ENCODE measurements at regions not wholly inside any gene's neighbourhood (a gene's known extent, or its start where the extent isn't known, plus 50 kb on each side); places are given as distances from the start of the nearest gene placed in this dataset.

- Histone ChIP-seq H3K4me3 (ENCODE audit: low read depth, low read length) (no peak overlapping the region), H3K27me3 (replicated peaks) (no peaks in the 10 kb centered on the region), H3K36me3 (replicated peaks) (no peaks in the 10 kb centered on the region), H3K27ac (no peak overlapping the region)
- in situ Hi-C loops (cut with HindIII; ENCODE audit: low pct_ligation_motif_present, low sequenced_read_pairs) = no loop called here
- no peak for TF ChIP-seq CTCF (IDR thresholded peaks at IDR 0.05; ENCODE audit: low read depth, low read length, missing control alignments)
- no peak for DNase-seq
Observed at GRCh38 chr6:74927299-74927698, 278.6 kb downstream of the COL12A1 start.

GRCh38 chr6:74925683-74926082 is 280.2 kb downstream of the COL12A1 start:
- Histone ChIP-seq H3K27me3 (replicated peaks) (no peaks in the 10 kb centered on the region), H3K27ac (no peak overlapping the region), H3K36me3 (replicated peaks) (no peaks in the 10 kb centered on the region), H3K4me3 (ENCODE audit: low read depth, low read length) (no peak overlapping the region)
- in situ Hi-C loops (cut with HindIII; ENCODE audit: low pct_ligation_motif_present, low sequenced_read_pairs) = no loop called here
- no peak for DNase-seq
- TF ChIP-seq CTCF (IDR thresholded peaks at IDR 0.05; ENCODE audit: low read depth, low read length, missing control alignments) = no peak

- in situ Hi-C loops (cut with HindIII; ENCODE audit: low pct_ligation_motif_present, low sequenced_read_pairs) = no loop called here
Observed at GRCh38 chr6:74914888-74915287, 291.0 kb downstream of the COL12A1 start.

GRCh38 chr6:74912234-74912633 is 293.6 kb downstream of the COL12A1 start:
- DNase-seq = no peak
- TF ChIP-seq CTCF (IDR thresholded peaks at IDR 0.05; ENCODE audit: low read depth, low read length, missing control alignments) = no peak
- H3K4me3 ChIP-seq (ENCODE audit: low read depth, low read length) = no peak overlapping the region
- no peak overlapping the region for H3K27ac ChIP-seq
- in situ Hi-C loops (cut with HindIII; ENCODE audit: low pct_ligation_motif_present, low sequenced_read_pairs) = no loop called here
- no peaks in the 10 kb centered on the region for H3K27me3 ChIP-seq (replicated peaks)
- no peaks in the 10 kb centered on the region for H3K36me3 ChIP-seq (replicated peaks)

More at GRCh38 chr6:74914888-74915287, 291.0 kb downstream of the COL12A1 start:
- no peaks in the 10 kb centered on the region for H3K36me3 ChIP-seq (replicated peaks)
- no peaks in the 10 kb centered on the region for H3K27me3 ChIP-seq (replicated peaks)
- no peak overlapping the region for H3K27ac ChIP-seq
- DNase-seq = no peak
- H3K4me3 ChIP-seq (ENCODE audit: low read depth, low read length) = no peak overlapping the region
- no peak for TF ChIP-seq CTCF (IDR thresholded peaks at IDR 0.05; ENCODE audit: low read depth, low read length, missing control alignments)

- no peak for TF ChIP-seq CTCF (IDR thresholded peaks at IDR 0.05; ENCODE audit: low read depth, low read length, missing control alignments)
- no peak for DNase-seq
- in situ Hi-C loops (cut with HindIII; ENCODE audit: low pct_ligation_motif_present, low sequenced_read_pairs) = no loop called here
Observed at GRCh38 chr6:74902846-74903245, 303.0 kb downstream of the COL12A1 start.

GRCh38 chr6:74902089-74902488 is 303.8 kb downstream of the COL12A1 start:
- Histone ChIP-seq H3K27me3 (replicated peaks) (no peaks in the 10 kb centered on the region), H3K4me3 (ENCODE audit: low read depth, low read length) (no peak overlapping the region), H3K36me3 (replicated peaks) (no peaks in the 10 kb centered on the region), H3K27ac (no peak overlapping the region)
- in situ Hi-C loops (cut with HindIII; ENCODE audit: low pct_ligation_motif_present, low sequenced_read_pairs) = no loop called here
- TF ChIP-seq CTCF (IDR thresholded peaks at IDR 0.05; ENCODE audit: low read depth, low read length, missing control alignments) = no peak
- DNase-seq = no peak

More at GRCh38 chr6:74902846-74903245, 303.0 kb downstream of the COL12A1 start:
- no peaks in the 10 kb centered on the region for H3K27me3 ChIP-seq (replicated peaks)
- H3K27ac ChIP-seq = no peak overlapping the region
- no peak overlapping the region for H3K4me3 ChIP-seq (ENCODE audit: low read depth, low read length)
- no peaks in the 10 kb centered on the region for H3K36me3 ChIP-seq (replicated peaks)
